Hepatocyte (in vitro differentiated cells): ENCODE measurements at regions not wholly inside any gene's neighbourhood (a gene's known extent, or its start where the extent isn't known, plus 50 kb on each side); places are given as distances from the start of the nearest gene placed in this dataset.

Source experiments
- EZH2 ChIP-seq: fragments of 200-600 bp; sonication (generic); IDR thresholded peaks from 2 replicates; pipeline ENCODE4 v1.6.1; 2016; ENCODE audit warnings: antibody characterized with exemption, mild to moderate bottlenecking, borderline replicate concordance
- TF ChIP-seq, protein P1 (sequence below): fragments of 200-600 bp; sonication (generic); IDR thresholded peaks from 2 replicates; pipeline ENCODE4 v1.5.1; 2016; ENCODE audit warnings: antibody characterized with exemption, mild to moderate bottlenecking; ENCODE audit not compliant: poor library complexity

- TF ChIP-seq, protein P1, sequence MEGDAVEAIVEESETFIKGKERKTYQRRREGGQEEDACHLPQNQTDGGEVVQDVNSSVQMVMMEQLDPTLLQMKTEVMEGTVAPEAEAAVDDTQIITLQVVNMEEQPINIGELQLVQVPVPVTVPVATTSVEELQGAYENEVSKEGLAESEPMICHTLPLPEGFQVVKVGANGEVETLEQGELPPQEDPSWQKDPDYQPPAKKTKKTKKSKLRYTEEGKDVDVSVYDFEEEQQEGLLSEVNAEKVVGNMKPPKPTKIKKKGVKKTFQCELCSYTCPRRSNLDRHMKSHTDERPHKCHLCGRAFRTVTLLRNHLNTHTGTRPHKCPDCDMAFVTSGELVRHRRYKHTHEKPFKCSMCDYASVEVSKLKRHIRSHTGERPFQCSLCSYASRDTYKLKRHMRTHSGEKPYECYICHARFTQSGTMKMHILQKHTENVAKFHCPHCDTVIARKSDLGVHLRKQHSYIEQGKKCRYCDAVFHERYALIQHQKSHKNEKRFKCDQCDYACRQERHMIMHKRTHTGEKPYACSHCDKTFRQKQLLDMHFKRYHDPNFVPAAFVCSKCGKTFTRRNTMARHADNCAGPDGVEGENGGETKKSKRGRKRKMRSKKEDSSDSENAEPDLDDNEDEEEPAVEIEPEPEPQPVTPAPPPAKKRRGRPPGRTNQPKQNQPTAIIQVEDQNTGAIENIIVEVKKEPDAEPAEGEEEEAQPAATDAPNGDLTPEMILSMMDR = no peak
- TF ChIP-seq EZH2 = no peak
These were observed 784.9 kb upstream of the LRRC4C start for GRCh38 chr11:42244376-42244775.
